Loucy (cell line): ENCODE measurements at regions not wholly inside any gene's neighbourhood (a gene's known extent, or its start where the extent isn't known, plus 50 kb on each side); places are given as distances from the start of the nearest gene placed in this dataset.
A peak's percentile ranks its signal among the peaks of the same experiment; 100 is the strongest.

ENCODE experiments used
- CTCF ChIP-seq: fragments of 200-600 bp; sonication (generic); conservative IDR thresholded peaks from 2 replicates; pipeline ENCODE4 v1.5.1; 2014; ENCODE audit warnings: mild to moderate bottlenecking, antibody characterized with exemption, low read length
- EZH2phosphoT487 ChIP-seq: fragments of 200-600 bp; IDR thresholded peaks from 2 replicates; pipeline ENCODE4 v1.6.1; 2018; ENCODE audit warnings: antibody characterized with exemption, mild to moderate bottlenecking, moderate library complexity, borderline replicate concordance

- TF ChIP-seq CTCF = peak; percentile 100
- no peak for TF ChIP-seq EZH2phosphoT487
Measured at GRCh38 chr10:64041185-64041988, 520.2 kb downstream of the REEP3 start.
